GM12878 (cell line): ENCODE measurements at regions not wholly inside any gene's neighbourhood (a gene's known extent, or its start where the extent isn't known, plus 50 kb on each side); places are given as distances from the start of the nearest gene placed in this dataset.
A peak's percentile ranks its signal among the peaks of the same experiment; 100 is the strongest.
"Not testable (repeated sequence)": the region's sequence is repeated elsewhere in the genome, so short reads cannot be mapped to it uniquely, and the experiment has no call there.

Experiments
- ATAC-seq: fragments of 200-7000 bp; cut with Tn5 transposase; 3 replicates; pipeline ENCODE4 v1.9.1; 2020; ENCODE audit warnings: mild to moderate bottlenecking, moderate library complexity
- BruUV-seq: library from RNA; stranded (reverse); fragments of 400-500 nt; replicated peaks from 2 replicates; lab custom pipeline; 2021; lab: Mats Ljungman, UMichigan
- CTCF ChIA-PET: fragments of 300-600 bp; sonication (Branson Sonifier 250); formaldehyde crosslinking; extraction: SDS; loops from one replicate; lab custom pipeline; 2021; ENCODE audit warnings: inconsistent platforms; lab: Yijun Ruan, JAX
- POLR2A ChIA-PET: fragments of 350-600 bp; formaldehyde crosslinking; extraction: SDS; loops from one replicate; lab custom pipeline; 2021; ENCODE audit warnings: inconsistent platforms; lab: Charles Lee
- RAD21 ChIA-PET: fragments of 300-600 bp; sonication (Branson Sonifier 250); formaldehyde crosslinking; loops from one replicate; lab custom pipeline; 2023; ENCODE audit warnings: antibody characterized with exemption; ENCODE audit not compliant: unreplicated experiment; lab: Charles Lee
- SMC1A ChIA-PET: fragments of 300-600 bp; sonication (Branson Sonifier 250); formaldehyde crosslinking; loops from one replicate; lab custom pipeline; 2023; ENCODE audit not compliant: unreplicated experiment, uncharacterized antibody; lab: Charles Lee
- DNase-seq: peaks from one replicate; pipeline ENCODE4 v3.0.0-alpha.2; 2011; ENCODE audit warnings: low read depth, low spot score
- FAIRE-seq: peaks from 3 replicates; lab custom pipeline; 2011; peaks lifted over from hg19 to GRCh38; lab: Jason Lieb, UNC
- H2AFZ ChIP-seq: 2 replicates; pipeline ENCODE4 v1.6.0; 2011; ENCODE audit warnings: low read depth, low read length, control low read depth; ENCODE audit not compliant: control insufficient read depth
- H3K27ac ChIP-seq: 2 replicates; pipeline ENCODE4 v1.5.1; 2011; ENCODE audit warnings: control low read depth; ENCODE audit not compliant: control insufficient read depth, insufficient read depth
- H3K27me3 ChIP-seq, 2 experiments: replicated peaks in 1 of 2; 2 replicates each; pipeline versions ENCODE4 v1.6.0 to v1.6.1; 2011; ENCODE audit warnings: low read length in 1 of 2; ENCODE audit not compliant: control insufficient read depth in 2 of 2, insufficient read depth in 2 of 2
- H3K36me3 ChIP-seq, 2 experiments: 2 replicates each; pipeline ENCODE4 v1.5.1; 2011; ENCODE audit warnings: low read length in 1 of 2; ENCODE audit not compliant: control insufficient read depth in 2 of 2, insufficient read depth in 2 of 2
- H3K4me1 ChIP-seq: 2 replicates; pipeline ENCODE4 v1.6.1; 2011; ENCODE audit warnings: mild to moderate bottlenecking, low read length, moderate library complexity, mixed read lengths; ENCODE audit not compliant: control insufficient read depth, insufficient read depth
- H3K4me2 ChIP-seq: 2 replicates; pipeline ENCODE4 v1.6.0; 2011; ENCODE audit warnings: control low read depth; ENCODE audit not compliant: control insufficient read depth, insufficient read depth
- H3K4me3 ChIP-seq: fragments of 200-600 bp; sonication (generic); 2 replicates; pipeline ENCODE4 v1.5.1; 2016
- H3K79me2 ChIP-seq: 2 replicates; pipeline ENCODE4 v1.6.0; 2011; ENCODE audit warnings: low read length; ENCODE audit not compliant: control insufficient read depth, insufficient read depth
- H3K9ac ChIP-seq: 2 replicates; pipeline ENCODE4 v1.8.0; 2011; ENCODE audit warnings: low read length, control low read depth, mixed read lengths; ENCODE audit not compliant: control insufficient read depth, insufficient read depth
- H3K9me3 ChIP-seq: replicated peaks from 3 replicates; pipeline ENCODE4 v1.5.1; 2011; ENCODE audit warnings: mild to moderate bottlenecking, low read length; ENCODE audit not compliant: control insufficient read depth, insufficient read depth
- H4K20me1 ChIP-seq: 2 replicates; pipeline ENCODE4 v1.6.0; 2011; ENCODE audit not compliant: control insufficient read depth, insufficient read depth
- IKZF2 ChIP-seq, 2 experiments: fragments of 450-650 bp; IDR thresholded peaks; 2 replicates each; pipeline ENCODE4 v1.6.1; 2017; ENCODE audit warnings: mild to moderate bottlenecking in 2 of 2, moderate library complexity in 2 of 2
- MEF2B ChIP-seq: fragments of 450-650 bp; IDR thresholded peaks from 2 replicates; pipeline ENCODE4 v1.6.1; 2018; ENCODE audit warnings: mild to moderate bottlenecking, moderate library complexity; ENCODE audit not compliant: partially characterized antibody, poor library complexity, severe bottlenecking
- WGBS: methylation state at CpG from one replicate; pipeline ENCODE4 v1.1.6; 2016; ENCODE audit warnings: low lambda C conversion rate; ENCODE audit not compliant: insufficient replicate concordance, insufficient coverage; ENCODE audit errors: missing lambda C conversion rate; 5-methylcytosine and 5-hydroxymethylcytosine counted together
- in situ Hi-C: fragments of 300-500 bp; cut with MboI; formaldehyde crosslinking; loops from 9 replicates; pipeline ENCODE4 v1.14.3; 2018; ENCODE audit warnings: mixed read lengths
- intact Hi-C: fragments of 100-400 bp; cut with micrococcal nuclease; formaldehyde crosslinking; loops from one replicate; pipeline ENCODE4 v1.14.2; 2022; ENCODE audit not compliant: unreplicated experiment
- TF ChIP-seq, protein P1 (sequence below): fragments of 450-650 bp; IDR thresholded peaks from 2 replicates; pipeline ENCODE4 v1.6.1; 2016; ENCODE audit warnings: mild to moderate bottlenecking

- ATAC-seq = not testable (repeated sequence)
Observed at GRCh38 chr9:40993842-40994241, 134.6 kb downstream of the FOXD4L6 start.

DNA sequence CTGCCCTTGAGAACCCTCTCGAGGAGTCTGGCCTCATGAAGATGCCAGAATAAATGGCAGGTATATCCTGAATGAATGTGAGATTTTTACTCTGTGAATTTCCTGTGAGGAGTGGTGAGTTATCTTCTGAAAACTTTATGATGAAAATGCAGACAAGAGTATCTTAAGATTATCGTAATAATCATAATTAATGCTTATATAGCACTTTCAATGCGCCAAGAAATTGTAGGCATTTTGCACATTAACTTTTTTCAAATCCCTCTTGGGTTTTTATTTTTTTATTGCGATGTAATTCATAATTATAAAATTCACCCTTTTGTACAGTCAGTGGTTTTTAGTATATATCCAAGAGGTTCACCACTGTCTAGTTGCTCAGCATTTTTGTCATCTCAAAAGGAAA is 135.1 kb downstream of the FOXD4L6 start:
- DNase-seq, H3K27me3 ChIP-seq, H3K4me1 ChIP-seq, ATAC-seq, FAIRE-seq, in situ Hi-C loops, H4K20me1 ChIP-seq, H3K9me3 ChIP-seq, CTCF ChIA-PET, SMC1A ChIA-PET, RAD21 ChIA-PET, H3K36me3 ChIP-seq, POLR2A ChIA-PET, BruUV-seq, H2AFZ ChIP-seq: not testable (repeated sequence)
- Histone ChIP-seq H3K9ac (peak overlapping the region; percentile 98), H3K27ac (peak overlapping the region; percentile 34), H3K4me2 (peak overlapping the region; percentile 81), H3K4me3 (peak overlapping the region; percentile 77), H3K79me2 (peaks cover 44% of the 10 kb centered on the region)
- TF ChIP-seq, protein P1, sequence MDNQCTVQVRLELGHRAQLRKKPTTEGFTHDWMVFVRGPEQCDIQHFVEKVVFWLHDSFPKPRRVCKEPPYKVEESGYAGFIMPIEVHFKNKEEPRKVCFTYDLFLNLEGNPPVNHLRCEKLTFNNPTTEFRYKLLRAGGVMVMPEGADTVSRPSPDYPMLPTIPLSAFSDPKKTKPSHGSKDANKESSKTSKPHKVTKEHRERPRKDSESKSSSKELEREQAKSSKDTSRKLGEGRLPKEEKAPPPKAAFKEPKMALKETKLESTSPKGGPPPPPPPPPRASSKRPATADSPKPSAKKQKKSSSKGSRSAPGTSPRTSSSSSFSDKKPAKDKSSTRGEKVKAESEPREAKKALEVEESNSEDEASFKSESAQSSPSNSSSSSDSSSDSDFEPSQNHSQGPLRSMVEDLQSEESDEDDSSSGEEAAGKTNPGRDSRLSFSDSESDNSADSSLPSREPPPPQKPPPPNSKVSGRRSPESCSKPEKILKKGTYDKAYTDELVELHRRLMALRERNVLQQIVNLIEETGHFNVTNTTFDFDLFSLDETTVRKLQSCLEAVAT = 0 out of 2 replicates have a peak, but pooled peaks have one; percentile 28
- WGBS = 65% methylated on average over 4 of the region's 4 CpGs
- intact Hi-C loops = loop anchor here (10.0 kb wide), 1 partner anchor 71 kb away; no protein-coding TSS in a partner anchor

More at GRCh38 chr9:40993842-40994241, 134.6 kb downstream of the FOXD4L6 start:
- H3K36me3 ChIP-seq, H3K4me1 ChIP-seq, POLR2A ChIA-PET, in situ Hi-C loops, H2AFZ ChIP-seq, H3K9ac ChIP-seq, DNase-seq, SMC1A ChIA-PET, CTCF ChIA-PET, BruUV-seq, H3K27me3 ChIP-seq, RAD21 ChIA-PET, H4K20me1 ChIP-seq, H3K9me3 ChIP-seq, FAIRE-seq: not testable (repeated sequence)
- Histone ChIP-seq H3K27ac (0 out of 2 replicates have a peak overlapping the region, but pooled peaks have one; percentile 2), H3K4me2 (peak overlapping the region; percentile 81), H3K79me2 (peaks cover 44% of the 10 kb centered on the region), H3K4me3 (peak overlapping the region; percentile 77)
- intact Hi-C loops = loop anchor here (10.0 kb wide), 1 partner anchor 71 kb away; no protein-coding TSS in a partner anchor
- peak in 1 of 2 experiments; percentile 24; a peak in 1 of 4 replicates for TF ChIP-seq IKZF2 (IDR thresholded peaks at IDR 0.05)
- TF ChIP-seq MEF2B = peak; percentile 76
- WGBS = 35% methylated on average over 2 of the region's 2 CpGs
